ENCODE measurements at regions not wholly inside any gene's neighbourhood (a gene's known extent, or its start where the extent isn't known, plus 50 kb on each side); places are given as distances from the start of the nearest gene placed in this dataset.
"Not testable (repeated sequence)": the region's sequence is repeated elsewhere in the genome, so short reads cannot be mapped to it uniquely, and the experiment has no call there.

GRCh38 chr15:96914081-96914480 is 583.6 kb downstream of the NR2F2 start:
- no peak for DNase-seq (ENCODE audit: low spot score)

- DNase-seq (ENCODE audit: low spot score) = no peak
Measured at GRCh38 chr15:96916750-96917149, 586.2 kb downstream of the NR2F2 start.

GRCh38 chr15:96924570-96924969 is 594.1 kb downstream of the NR2F2 start:
- no peak for DNase-seq (ENCODE audit: low spot score)

GRCh38 chr15:96947296-96948229 is 617.1 kb downstream of the NR2F2 start:
- no peak for DNase-seq (ENCODE audit: low spot score)

- no peak for DNase-seq (ENCODE audit: low spot score)
Measured at GRCh38 chr15:96948981-96949380, 618.5 kb downstream of the NR2F2 start.

- no peak for DNase-seq (ENCODE audit: low spot score)
Measured at GRCh38 chr15:96958721-96959120, 628.2 kb downstream of the NR2F2 start.

- DNase-seq (ENCODE audit: low spot score) = no peak
Measured at GRCh38 chr15:96959501-96959900, 629.0 kb downstream of the NR2F2 start.

GRCh38 chr15:96960711-96961480 is 630.4 kb downstream of the NR2F2 start:
- no peak for DNase-seq (ENCODE audit: low spot score)

GRCh38 chr15:96966554-96966953 is 636.1 kb downstream of the NR2F2 start:
- no peak for DNase-seq (ENCODE audit: low spot score)

GRCh38 chr15:96969732-96970710 is 639.5 kb downstream of the NR2F2 start:
- DNase-seq (ENCODE audit: low spot score) = no peak

GRCh38 chr15:96972201-96972600 is 641.7 kb downstream of the NR2F2 start:
- DNase-seq (ENCODE audit: low spot score) = no peak

- no peak for DNase-seq (ENCODE audit: low spot score)
Measured at GRCh38 chr15:96974761-96975160, 644.3 kb downstream of the NR2F2 start.

- no peak for DNase-seq (ENCODE audit: low spot score)
Measured at GRCh38 chr15:96977886-96978285, 647.4 kb downstream of the NR2F2 start.

GRCh38 chr15:96978937-96979473 is 648.5 kb downstream of the NR2F2 start:
- DNase-seq (ENCODE audit: low spot score) = no peak

GRCh38 chr15:96984121-96984671 is 653.7 kb downstream of the NR2F2 start:
- not testable (repeated sequence) for DNase-seq (ENCODE audit: low spot score)

GRCh38 chr15:96992817-96993216 is 662.3 kb downstream of the NR2F2 start:
- no peak for DNase-seq (ENCODE audit: low spot score)

- DNase-seq (ENCODE audit: low spot score) = no peak
Measured at GRCh38 chr15:96997538-96997937, 667.0 kb downstream of the NR2F2 start.

- DNase-seq (ENCODE audit: low spot score) = no peak
Measured at GRCh38 chr15:97009031-97009431, 678.5 kb downstream of the NR2F2 start.

GRCh38 chr15:97012986-97013385 is 682.5 kb downstream of the NR2F2 start:
- DNase-seq (ENCODE audit: low spot score) = no peak

GRCh38 chr15:97013491-97013890 is 683.0 kb downstream of the NR2F2 start:
- no peak for DNase-seq (ENCODE audit: low spot score)

GRCh38 chr15:97014001-97014400 is 683.5 kb downstream of the NR2F2 start:
- no peak for DNase-seq (ENCODE audit: low spot score)
